ENCODE measurements at regions not wholly inside any gene's neighbourhood (a gene's known extent, or its start where the extent isn't known, plus 50 kb on each side); places are given as distances from the start of the nearest gene placed in this dataset.

DNA sequence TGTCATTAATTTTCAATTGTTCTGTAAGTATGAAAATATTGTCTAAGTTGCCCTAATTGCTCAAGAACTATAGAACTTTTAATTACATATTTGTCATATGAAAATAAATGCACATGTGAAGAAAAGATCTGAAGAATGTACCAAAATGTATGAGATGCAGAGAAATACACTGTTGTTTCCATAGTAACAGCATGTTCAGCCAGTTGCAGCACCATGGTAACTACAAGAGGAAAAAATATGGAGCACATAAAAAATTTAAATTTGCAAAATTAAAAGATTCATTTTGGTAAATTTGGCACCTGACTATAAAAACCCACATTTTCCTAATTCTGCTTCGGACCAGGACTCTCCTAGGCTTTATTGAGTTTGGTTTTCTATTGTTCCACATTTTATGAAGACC is 1170.0 kb upstream of the MIR17HG start:
- DNase-seq (ENCODE audit: low read depth), result no peak

DNA sequence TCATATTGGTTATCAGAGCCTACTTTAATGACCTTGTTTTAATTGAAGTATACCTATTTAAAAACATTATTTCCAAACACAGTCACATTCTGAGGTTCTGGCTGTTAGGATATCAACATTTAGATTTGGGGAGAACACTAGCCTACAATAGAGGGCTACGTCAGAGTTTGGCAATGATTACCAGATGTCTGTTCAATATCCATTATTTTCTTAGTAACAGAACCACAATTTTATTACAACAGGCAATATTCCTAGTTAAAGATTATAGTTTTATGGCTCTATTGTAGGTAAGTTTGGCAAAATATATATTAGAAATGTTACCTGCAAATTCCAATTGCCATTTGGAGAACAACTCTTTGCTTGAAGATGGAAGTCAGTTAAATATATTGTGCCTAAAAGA is 1163.1 kb upstream of the MIR17HG start:
- no peak for DNase-seq (ENCODE audit: low read depth)

GRCh38 chr13:90185734-90186133 is 1161.8 kb upstream of the MIR17HG start:
- no peak for DNase-seq (ENCODE audit: low read depth)

- DNase-seq (ENCODE audit: low read depth), result no peak
These were observed 1159.8 kb upstream of the MIR17HG start for GRCh38 chr13:90187478-90188350.

DNA sequence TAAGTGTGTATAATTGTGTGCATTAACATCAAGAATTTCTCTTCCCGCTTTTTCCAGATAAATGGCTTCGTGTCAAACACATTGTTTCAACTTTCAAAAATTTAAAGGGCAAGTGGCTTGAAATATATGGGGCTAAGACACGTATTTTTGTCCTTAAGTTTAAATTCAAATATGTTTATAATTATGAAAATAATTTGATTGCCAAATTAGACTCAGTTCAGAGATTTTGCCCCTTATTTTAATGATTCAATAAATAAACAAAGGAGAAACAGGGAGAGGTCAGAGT is 1159.2 kb upstream of the MIR17HG start:
- DNase-seq (ENCODE audit: low read depth), result no peak

DNA sequence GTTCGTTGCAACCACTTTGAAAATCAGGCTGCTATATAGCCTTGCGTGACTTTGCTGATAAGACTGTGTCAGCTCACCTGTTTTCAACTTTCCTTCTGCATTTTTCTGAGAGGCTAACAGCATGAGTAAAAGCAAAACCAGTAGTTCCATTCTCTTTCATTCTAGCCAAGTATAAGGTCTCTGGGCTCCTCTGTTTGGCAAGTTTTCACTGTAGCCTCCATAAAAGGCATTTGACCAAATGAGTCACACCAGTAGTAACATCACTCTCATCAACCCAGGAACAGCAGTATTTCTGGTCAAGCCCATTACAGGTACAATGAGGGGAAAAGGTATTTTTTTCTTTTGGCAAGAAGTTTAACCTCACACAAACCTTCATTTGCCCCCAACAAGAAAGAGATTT is 1149.8 kb upstream of the MIR17HG start:
- DNase-seq (ENCODE audit: low read depth), result no peak

DNA sequence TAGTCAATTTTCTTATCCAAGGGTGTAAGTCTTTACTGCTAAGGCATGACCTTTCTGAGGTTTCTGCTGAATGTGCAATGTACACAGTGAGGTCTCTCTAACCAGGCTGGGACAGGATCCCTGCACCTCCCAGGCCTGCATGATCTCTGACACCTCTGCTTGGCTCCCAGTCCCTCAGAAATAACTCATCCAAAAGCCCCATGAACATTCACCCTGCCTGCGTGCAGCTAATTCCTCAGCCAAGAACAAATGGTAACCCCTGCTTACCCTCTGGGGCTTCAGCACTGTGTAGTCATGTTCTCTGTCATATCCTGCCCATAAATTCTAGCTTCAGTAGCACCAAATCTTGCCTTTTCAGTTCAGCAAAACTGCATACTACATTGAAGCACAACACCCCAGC is 1146.3 kb upstream of the MIR17HG start:
- DNase-seq (ENCODE audit: low read depth), result no peak

DNA sequence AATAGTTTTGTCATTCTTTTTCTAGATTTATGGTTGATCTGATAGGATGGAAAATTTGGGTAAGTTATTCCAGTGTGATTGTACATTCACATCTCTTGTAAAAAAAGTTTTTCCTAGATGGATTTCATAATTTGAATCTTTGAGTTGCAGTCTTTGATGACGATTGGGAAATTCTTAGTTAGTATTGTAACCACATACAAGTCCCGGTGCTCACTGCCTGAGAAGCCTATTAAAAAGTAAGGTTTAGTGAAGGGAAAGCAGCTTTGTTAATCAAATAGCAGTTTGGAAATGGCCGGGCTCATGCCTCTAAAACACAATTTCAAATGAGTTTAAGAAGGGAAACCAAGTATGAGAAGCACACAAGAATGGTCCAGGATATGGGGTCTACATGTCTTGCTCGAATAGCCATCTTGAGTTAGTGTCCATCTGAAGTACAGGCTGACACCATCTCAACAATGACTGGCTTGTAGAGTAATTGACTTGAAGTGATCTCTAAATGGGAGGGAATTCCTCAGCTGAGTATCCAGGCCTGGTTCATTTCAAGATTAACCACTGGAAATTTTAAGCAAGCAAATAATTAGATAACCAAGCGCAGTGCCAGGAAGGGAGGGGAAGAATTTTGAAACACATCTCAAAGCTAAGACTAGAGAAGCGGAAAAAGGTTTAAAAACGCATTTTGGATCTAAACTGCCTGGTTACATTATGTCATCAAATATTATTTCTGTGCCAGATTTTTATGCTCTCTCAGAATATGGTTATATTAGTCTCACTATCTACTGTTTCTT is 1145.6 kb upstream of the MIR17HG start:
- no peak for DNase-seq (ENCODE audit: low read depth)

DNA sequence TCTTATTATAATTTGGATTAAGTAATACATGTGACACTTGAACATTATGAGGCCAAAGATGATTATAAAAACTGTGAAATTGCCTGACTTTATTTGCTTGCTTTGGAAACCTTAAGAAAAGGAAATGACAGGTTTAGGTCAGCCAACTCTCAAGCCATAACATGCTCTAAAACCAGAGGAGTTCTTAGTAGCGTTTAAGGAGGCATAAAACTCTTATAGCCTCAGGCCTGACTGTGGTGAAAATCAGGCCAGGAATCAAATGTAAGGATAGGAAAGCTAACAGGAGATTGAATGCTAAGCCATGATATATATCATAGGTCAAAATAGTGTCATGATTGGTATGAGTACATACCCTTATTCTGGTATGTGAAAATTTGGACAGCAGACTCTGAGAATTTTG is 1142.4 kb upstream of the MIR17HG start:
- no peak for DNase-seq (ENCODE audit: low read depth)

DNA sequence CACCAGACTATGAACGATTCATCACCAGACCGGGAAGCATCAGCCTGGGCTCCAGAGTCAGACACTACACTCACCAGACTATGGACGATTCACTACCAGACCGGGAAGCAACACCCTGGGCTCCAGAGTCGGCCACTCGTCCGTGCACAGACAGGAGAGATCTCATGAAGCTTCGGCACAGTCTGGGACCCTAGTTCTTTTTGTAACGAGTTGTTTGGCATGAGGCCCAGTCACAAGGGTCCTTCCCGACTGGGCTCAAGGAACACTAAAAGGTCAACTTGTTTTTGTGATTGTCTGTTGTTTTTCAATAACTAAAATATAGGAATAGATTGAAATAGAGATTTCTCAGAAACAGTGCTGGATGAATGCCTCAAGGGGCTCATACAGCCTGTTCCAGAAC is 1141.6 kb upstream of the MIR17HG start:
- DNase-seq (ENCODE audit: low read depth), result no peak

GRCh38 chr13:90217275-90217674 is 1130.2 kb upstream of the MIR17HG start:
- DNase-seq (ENCODE audit: low read depth), result no peak

DNA sequence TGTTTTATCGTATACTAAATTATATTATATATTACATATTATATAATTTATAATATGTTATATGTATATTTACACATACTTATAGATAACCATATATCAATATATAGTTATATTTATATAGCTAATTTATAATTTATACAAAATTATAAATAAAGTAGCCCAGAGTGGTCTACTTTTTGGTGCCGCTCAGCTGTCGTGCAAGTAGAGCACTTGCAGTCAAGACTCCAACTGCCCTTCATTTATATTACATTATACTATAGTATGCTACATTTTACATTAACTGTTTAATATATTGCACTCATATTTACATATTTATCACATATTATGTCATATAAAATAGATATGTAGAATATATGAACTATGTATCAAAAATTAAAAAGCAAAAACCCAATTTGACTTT is 1124.7 kb upstream of the MIR17HG start:
- no peak for DNase-seq (ENCODE audit: low read depth)

- DNase-seq (ENCODE audit: low read depth), result no peak
These were observed 1117.2 kb upstream of the MIR17HG start for GRCh38 chr13:90230311-90230710.

DNA sequence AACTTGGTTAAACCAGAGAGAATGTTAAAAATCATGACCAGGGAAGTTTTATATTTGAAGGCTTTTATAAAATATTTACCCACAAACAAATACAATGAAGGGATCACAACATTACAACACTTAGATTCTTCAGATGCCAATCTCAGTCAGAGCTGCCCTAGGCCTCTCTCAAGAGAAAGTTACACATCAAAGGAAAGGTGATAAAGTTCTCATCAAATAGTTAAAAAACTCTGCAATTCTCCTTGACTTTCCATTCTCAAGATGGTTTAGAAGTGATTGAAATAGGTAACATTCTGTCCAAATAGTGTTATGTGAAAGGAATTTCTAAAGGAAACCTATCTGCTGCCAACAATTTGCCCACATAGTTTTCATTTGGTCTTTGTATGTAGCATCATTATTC is 1115.2 kb upstream of the MIR17HG start:
- no peak for DNase-seq (ENCODE audit: low read depth)

- no peak for DNase-seq (ENCODE audit: low read depth)
These were observed 1113.4 kb upstream of the MIR17HG start for GRCh38 chr13:90233933-90234672.

DNA sequence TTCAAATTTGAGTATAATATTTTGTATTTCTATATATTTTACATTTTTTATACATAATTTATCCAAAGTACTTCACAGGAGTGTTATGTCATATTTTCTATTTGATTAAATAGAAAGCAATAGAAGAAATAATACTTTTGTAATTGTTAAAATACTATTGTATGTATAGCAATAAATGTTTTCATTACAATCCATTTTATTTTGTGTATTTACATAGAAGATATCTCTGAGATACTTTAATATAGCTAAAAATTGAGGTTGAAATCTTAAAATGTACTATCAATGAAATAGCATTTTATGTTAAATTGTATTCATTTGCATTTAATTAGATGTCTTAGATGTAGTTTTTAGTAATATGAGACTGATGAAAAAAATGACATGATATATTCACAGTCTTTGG is 1109.6 kb upstream of the MIR17HG start:
- no peak for DNase-seq (ENCODE audit: low read depth)

GRCh38 chr13:90238413-90238812 is 1109.1 kb upstream of the MIR17HG start:
- DNase-seq (ENCODE audit: low read depth), result no peak

DNA sequence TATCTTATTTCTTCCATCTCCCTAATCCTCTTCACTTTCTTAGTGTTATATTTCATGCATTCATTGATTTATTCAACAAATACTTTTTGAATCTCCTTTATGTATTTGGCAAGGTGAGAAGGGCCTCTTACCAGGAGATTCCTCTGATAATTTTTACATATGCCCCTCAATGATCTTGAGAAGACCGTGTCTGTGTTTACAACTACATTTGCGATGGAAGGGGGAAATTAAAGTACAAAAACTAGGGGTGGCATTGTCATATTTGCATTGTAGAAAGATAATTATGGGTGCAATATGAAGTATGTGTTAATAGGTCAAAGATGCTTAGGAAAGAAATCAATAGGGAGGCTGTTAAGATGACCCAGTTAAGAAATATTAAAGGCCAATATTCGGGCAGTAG is 1108.4 kb upstream of the MIR17HG start:
- no peak for DNase-seq (ENCODE audit: low read depth)

GRCh38 chr13:90246005-90246404 is 1101.5 kb upstream of the MIR17HG start:
- DNase-seq (ENCODE audit: low read depth), result no peak

- no peak for DNase-seq (ENCODE audit: low read depth)
These were observed 1100.7 kb upstream of the MIR17HG start for GRCh38 chr13:90246687-90247345.

- DNase-seq (ENCODE audit: low read depth), result no peak
These were observed 1093.7 kb upstream of the MIR17HG start for GRCh38 chr13:90253806-90254205.

DNA sequence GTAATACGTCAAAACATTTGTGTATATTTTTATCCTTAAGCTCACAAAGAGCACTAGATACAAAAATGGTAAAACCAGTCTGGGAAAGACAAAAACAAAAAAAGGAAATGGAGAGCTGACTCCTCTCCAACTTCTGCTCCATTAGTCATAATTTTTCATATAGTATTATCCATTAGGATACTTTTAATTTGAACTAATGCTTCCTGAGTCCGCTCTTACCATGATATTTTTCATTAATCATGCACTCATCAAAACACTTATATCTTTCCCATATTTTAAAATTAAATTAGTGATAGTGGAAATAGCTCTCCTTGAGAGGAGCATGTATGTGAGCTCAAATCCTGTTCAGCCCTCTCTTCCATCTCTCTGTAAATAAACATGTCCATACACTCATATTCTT is 1093.0 kb upstream of the MIR17HG start:
- DNase-seq (ENCODE audit: low read depth), result no peak

Measured in GM04503 (cell line).